VCaP (cell line): ENCODE measurements at regions not wholly inside any gene's neighbourhood (a gene's known extent, or its start where the extent isn't known, plus 50 kb on each side); places are given as distances from the start of the nearest gene placed in this dataset.
A peak's percentile ranks its signal among the peaks of the same experiment; 100 is the strongest.

Source experiments
- H3K27ac ChIP-seq: fragments of 450-650 bp; 2 replicates; pipeline ENCODE4 v1.5.1; 2017
- CTCF ChIP-seq: fragments of 450-650 bp; conservative IDR thresholded peaks from 2 replicates; pipeline ENCODE4 v1.5.1; 2017; ENCODE audit warnings: mild to moderate bottlenecking, moderate library complexity

- H3K27ac ChIP-seq, result peak overlapping the region; percentile 20; the same call in 1 of the 2 replicates
- no peak for TF ChIP-seq CTCF
These were observed 186.5 kb upstream of the KLHL29 start for GRCh38 chr2:23198316-23199114.

GRCh38 chr2:23199115-23199918 is 185.7 kb upstream of the KLHL29 start:
- peak; percentile 76 for TF ChIP-seq CTCF
- H3K27ac ChIP-seq, result no peak overlapping the region

GRCh38 chr2:23200068-23200786 is 184.8 kb upstream of the KLHL29 start:
- H3K27ac ChIP-seq, result no peak overlapping the region
- no peak for TF ChIP-seq CTCF

GRCh38 chr2:23200787-23201114 is 184.2 kb upstream of the KLHL29 start:
- H3K27ac ChIP-seq, result no peak overlapping the region
- TF ChIP-seq CTCF, result no peak

GRCh38 chr2:23203383-23203782 is 181.6 kb upstream of the KLHL29 start:
- H3K27ac ChIP-seq, result no peak overlapping the region
- TF ChIP-seq CTCF, result no peak

GRCh38 chr2:23204685-23205242 is 180.2 kb upstream of the KLHL29 start:
- H3K27ac ChIP-seq, result no peak overlapping the region
- no peak for TF ChIP-seq CTCF

- H3K27ac ChIP-seq, result no peak overlapping the region
- no peak for TF ChIP-seq CTCF
These were observed 178.3 kb upstream of the KLHL29 start for GRCh38 chr2:23206650-23207049.
